ENCODE measurements at regions not wholly inside any gene's neighbourhood (a gene's known extent, or its start where the extent isn't known, plus 50 kb on each side); places are given as distances from the start of the nearest gene placed in this dataset.

- no peak for DNase-seq (ENCODE audit: low read depth)
- H3K4me3 ChIP-seq (ENCODE audit: low read length) = peak overlapping the region; percentile 34
- TF ChIP-seq, protein P1, sequence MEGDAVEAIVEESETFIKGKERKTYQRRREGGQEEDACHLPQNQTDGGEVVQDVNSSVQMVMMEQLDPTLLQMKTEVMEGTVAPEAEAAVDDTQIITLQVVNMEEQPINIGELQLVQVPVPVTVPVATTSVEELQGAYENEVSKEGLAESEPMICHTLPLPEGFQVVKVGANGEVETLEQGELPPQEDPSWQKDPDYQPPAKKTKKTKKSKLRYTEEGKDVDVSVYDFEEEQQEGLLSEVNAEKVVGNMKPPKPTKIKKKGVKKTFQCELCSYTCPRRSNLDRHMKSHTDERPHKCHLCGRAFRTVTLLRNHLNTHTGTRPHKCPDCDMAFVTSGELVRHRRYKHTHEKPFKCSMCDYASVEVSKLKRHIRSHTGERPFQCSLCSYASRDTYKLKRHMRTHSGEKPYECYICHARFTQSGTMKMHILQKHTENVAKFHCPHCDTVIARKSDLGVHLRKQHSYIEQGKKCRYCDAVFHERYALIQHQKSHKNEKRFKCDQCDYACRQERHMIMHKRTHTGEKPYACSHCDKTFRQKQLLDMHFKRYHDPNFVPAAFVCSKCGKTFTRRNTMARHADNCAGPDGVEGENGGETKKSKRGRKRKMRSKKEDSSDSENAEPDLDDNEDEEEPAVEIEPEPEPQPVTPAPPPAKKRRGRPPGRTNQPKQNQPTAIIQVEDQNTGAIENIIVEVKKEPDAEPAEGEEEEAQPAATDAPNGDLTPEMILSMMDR (conservative IDR thresholded peaks at IDR 0.05; ENCODE audit: low read length) = no peak
Observed at GRCh38 chr3:197356741-197357140, 58.3 kb upstream of the DLG1 start.

DNA sequence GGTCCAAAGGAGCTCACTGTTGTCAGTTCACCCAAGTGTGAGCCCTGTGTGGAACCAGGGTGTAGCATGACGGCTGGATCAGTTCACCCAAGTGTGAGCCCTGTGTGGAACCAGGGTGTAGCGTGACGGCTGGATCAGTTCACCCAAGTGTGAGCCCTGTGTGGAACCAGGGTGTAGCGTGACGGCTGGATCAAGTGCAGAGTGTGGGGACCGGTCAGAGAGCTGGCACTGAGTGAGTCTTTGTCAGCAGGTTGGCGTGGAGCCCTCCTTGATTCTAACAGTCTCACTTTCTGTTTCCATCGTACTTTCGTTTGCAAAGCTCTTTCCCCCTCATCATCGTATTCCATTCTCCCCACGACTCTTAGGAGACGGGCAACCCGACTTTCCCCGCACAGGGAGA, 57.9 kb upstream of the DLG1 start:
- peak overlapping the region; percentile 34 for H3K4me3 ChIP-seq (ENCODE audit: low read length)
- peak; percentile 52 for DNase-seq (ENCODE audit: low read depth)
- TF ChIP-seq, protein P1 (conservative IDR thresholded peaks at IDR 0.05; ENCODE audit: low read length) = no peak

- DNase-seq (ENCODE audit: low read depth) = no peak
- TF ChIP-seq, protein P1 (conservative IDR thresholded peaks at IDR 0.05; ENCODE audit: low read length) = no peak
- H3K4me3 ChIP-seq (ENCODE audit: low read length) = no peak overlapping the region
Observed at GRCh38 chr3:197355713-197356112, 57.3 kb upstream of the DLG1 start.

- TF ChIP-seq, protein P1 (conservative IDR thresholded peaks at IDR 0.05; ENCODE audit: low read length) = no peak
- peak overlapping the region; percentile 25 for H3K4me3 ChIP-seq (ENCODE audit: low read length)
Observed at GRCh38 chr3:197354568-197355001, 56.2 kb upstream of the DLG1 start.

GRCh38 chr3:197353867-197354567, 55.6 kb upstream of the DLG1 start:
- peak; percentile 45 for DNase-seq (ENCODE audit: low read depth)

More at GRCh38 chr3:197354568-197355001, 56.2 kb upstream of the DLG1 start:
- DNase-seq (ENCODE audit: low read depth) = peak; percentile 73

DNA sequence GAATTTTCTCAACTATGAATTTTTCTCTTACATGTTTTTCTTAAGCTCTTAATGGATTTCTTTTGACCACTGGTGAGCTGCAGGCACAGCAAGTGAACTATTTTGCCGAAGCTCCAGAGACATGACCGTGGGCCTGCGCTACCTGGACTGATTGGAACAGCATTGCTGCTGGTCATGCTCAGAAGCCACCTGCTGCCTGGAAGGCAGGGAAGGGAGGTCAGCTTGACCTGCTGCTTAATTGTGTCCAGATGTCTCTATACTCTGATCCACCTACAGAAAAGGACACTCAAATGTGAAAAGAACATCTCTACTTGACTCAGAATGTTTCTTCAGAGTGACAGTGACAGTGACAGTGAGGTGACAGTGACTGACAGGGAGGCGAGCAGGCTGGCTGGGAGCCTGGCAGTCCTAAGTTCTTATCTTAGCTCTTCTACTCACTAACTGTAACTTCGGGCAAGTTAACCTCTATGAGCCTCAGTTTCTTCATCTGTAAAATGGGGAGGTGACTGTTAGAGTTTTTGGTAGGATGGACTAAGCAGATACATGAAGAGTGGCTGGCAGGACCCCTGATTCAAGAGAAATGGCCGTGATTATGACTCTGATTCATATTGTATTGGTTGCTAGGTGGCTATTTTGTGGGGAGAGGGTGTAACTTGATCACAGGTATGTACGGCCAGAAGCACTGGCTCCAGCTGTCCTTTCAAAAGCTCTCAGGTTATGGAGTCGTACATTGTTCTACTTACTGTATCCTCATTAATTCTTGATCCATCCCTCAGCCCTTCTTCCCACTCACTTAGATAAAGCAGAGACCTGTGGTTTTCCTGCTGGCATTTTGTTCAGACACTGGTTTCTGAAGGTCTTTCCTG, 54.8 kb upstream of the DLG1 start:
- TF ChIP-seq, protein P1 (conservative IDR thresholded peaks at IDR 0.05; ENCODE audit: low read length) = no peak
- no peak overlapping the region for H3K4me3 ChIP-seq (ENCODE audit: low read length)
- DNase-seq (ENCODE audit: low read depth) = no peak

More at GRCh38 chr3:197353867-197354567, 55.6 kb upstream of the DLG1 start:
- TF ChIP-seq, protein P1 (conservative IDR thresholded peaks at IDR 0.05; ENCODE audit: low read length) = no peak
- H3K4me3 ChIP-seq (ENCODE audit: low read length) = peak overlapping the region; percentile 25
